Mucosa of gallbladder (tissue), 1 donor: ENCODE measurements at regions not wholly inside any gene's neighbourhood (a gene's known extent, or its start where the extent isn't known, plus 50 kb on each side); places are given as distances from the start of the nearest gene placed in this dataset.

Experiments
- DNase-seq: peaks from one replicate; pipeline ENCODE4 v3.0.0-alpha.2; 2020; ENCODE audit warnings: low spot score
- donor health status: DM: no; HTN: no; CAD: no.

DNA sequence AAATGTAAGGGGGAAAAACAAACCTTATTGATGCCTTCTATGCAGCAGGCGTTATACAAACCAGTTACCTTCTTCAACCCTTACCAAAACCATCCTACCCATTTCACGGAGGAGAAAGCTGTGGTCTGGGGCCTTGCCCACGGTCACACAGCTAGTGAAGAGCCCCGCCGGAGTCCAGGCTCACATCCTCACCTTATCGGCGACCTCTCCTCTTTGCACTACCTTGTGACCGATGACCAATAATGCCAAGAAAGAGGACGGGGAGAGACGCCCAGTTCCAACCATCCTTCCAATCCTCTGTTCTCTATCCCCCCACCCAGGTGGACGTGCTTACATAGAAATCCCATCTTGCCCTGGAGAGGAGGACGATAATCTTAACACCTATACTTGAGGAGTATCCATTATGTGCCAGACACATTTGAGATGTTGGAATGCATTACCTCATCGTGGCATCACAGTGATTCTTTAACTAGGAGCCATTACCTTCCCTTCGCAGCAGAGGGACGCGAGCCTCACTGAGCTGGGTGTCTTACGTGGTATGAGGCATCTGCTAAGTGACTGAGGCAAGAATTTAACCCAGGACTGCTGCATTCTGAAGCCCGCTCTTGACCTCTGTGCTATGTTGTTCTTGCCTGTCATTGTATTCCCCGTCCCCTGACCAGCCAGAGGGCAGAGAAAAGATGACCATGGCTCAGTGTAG lies 253.7 kb upstream of the B3GAT1 start:
- DNase-seq = no peak

DNA sequence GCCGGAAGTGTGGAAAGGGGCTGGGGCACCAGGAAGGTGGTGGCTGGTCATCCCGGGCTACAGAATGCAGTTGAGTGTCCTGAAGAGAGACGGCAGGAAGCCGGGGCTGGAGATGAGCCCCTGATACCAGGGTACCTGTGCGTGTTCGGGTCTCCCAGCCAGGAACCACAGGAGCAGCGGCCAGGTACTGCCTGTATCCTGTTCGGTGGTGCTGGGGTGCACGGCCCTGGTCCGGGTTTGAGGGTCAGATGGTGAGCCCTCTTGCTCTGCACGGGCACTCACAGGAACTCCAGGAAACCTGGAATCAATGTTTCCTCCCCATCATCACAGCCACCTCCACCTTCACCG lies 253.1 kb upstream of the B3GAT1 start:
- no peak for DNase-seq

DNA sequence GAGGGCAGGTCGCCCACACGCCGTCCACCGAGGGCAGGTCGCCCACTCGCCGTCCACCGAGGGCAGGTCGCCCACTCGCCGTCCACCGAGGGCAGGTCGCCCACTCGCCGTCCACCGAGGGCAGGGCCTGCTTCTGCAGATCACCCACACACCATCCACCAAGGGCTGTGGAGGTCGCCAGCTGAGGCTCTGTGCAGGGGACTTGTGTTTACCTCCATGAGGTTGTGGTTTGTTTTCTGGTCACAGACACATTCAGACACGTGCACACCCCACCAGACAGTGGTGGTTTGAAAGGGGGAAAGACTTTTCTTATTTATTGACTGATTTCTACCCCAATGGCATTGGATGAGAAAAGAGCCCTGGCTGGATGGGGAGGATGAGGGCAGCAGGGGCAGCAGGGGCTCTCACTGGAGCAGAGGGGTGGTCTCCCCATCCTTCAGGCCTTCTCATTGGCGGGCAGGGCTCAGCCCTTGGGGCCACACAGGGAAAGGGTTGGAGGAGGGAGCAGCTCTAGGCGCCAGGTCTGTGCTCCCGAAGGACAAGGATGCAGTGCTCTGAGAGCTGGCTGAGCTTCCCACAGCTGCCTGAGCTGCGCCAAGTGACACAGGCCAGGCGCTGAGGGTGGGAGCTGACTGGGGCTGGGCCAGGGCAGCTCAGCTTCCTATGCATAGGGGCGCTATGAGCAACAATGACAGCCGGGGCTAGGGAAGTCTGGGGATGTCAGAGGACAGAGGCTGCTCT lies 252.6 kb upstream of the B3GAT1 start:
- peak; percentile 4 for DNase-seq

DNA sequence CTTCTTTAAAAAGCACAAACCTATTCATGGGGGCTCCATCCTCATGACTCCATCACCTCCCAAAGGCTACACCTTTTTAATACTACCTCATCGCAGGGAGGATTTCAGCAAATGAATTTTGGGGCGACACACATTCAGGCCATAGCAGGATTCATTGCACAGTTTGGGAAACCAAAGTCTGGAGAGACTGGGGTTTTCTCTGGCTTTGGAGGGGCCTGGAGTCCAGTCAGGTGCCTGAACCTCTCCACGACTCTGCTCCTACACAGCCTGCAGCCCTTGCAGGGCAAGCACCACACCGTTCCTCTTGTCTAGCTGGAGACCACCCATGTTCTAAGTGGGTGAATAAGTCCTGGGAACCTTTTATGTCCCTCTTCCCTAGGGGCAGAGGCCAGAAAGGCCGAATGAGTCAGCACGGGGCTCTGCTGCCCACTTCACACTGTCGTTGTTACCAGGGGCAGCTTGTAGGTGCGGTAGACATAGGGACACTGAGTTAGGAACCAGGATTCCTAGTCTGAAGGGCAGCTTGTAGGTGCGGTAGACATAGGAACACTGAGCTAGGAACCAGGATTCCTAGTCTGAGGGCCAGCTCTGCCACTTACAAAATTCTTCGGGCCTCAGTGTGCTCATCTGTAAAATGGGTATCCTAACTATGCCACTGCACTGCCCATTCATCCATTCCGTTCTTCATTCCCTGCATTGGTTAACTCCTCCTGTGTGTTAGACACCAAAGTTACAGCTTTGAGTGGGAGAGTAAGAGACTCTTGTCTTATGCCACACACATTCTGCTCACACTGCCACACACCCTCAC lies 251.7 kb upstream of the B3GAT1 start:
- DNase-seq = no peak

DNA sequence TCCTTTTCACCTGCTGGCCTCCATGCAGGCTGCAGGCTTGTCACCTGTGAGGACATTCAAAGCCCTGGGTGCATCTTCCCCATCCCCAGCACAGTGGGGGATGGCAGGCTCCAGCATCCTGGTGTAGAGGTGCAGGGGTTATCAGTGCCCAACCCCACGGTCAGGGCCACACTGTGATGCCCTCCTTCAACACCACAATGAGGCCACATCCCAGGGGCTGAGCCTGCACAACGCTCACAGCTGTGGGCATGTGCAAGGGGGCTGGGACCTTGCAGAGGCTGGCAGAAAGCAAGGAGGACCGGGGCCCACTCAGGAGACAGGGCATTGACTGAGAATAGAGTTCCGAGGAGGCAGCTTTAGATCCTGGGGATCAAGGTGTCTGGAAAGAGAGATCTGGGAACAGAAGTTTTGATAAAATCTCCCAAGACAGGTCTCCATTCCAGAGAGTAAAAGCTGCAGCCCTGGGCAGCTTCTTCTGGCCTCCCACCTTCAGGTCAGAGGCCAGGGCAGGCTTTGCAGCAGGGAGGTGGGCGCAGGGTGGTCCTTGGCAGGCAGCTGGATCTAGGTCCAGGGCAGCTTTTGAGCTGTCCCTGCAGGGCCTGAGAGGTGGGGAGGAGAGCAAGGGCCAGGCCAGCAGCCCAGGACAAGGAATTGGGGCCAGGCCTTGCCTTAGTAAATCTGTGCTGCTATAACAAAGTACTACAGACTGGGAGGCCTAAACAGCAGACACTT lies 250.8 kb upstream of the B3GAT1 start:
- peak; percentile 3 for DNase-seq

DNA sequence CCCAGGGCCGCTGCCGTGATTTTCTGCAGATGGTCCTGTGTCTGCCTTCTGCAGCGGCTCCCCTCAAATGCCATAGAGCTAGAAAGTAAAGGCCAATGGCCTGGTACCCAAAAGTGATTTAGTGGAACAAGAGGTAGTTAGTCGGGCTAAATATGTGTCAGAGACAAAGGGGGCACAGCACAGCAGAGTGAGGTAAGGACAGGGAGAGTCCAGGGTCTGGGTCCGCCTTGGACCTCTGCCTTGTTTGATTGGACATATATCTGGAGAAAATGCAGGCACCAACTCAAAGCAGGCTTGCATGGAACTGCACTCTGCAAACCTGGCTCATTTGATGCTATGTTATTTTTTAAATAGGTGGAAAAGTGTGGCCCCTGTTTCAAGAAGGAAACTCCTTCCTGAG lies 249.6 kb upstream of the B3GAT1 start:
- peak; percentile 4 for DNase-seq

DNA sequence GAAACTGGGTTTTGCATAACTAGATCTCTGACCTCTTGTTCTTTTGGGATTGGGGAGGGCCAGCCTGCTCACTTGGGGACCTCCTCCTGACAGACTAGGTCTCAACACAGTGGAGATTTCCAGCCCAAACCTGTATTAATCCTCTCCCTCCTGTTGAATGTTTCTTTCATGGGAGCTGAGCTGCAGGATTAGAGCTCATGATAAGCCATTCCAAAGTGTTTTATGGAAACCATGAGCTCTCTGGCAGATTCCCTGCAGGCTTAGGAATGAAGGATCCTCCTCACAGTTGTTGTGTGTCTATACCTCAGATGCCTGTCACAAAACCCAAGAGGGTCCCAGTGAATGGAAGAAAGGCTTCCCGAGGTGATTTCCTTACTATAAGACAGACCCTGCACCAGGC lies 248.4 kb upstream of the B3GAT1 start:
- no peak for DNase-seq

DNA sequence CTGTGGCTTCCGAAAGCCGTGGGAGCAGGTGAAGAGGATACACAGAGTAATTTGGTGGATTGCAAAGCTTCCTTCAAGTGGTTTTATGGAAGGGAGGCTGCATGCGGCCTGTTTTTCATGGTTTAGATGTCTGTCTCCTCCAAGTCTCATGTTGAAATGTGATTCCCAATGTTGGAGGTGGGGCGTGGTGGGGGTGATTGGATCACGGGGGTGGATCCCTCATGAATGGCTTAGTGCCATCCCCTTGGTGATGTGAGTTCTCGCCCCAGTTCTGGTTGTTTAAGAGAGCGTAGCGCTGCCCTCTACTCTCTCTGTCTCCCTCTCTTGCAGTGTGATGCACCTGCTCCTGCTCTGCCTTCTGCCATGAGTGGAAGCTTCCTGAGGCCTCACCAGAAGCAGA lies 247.8 kb upstream of the B3GAT1 start:
- peak; percentile 6 for DNase-seq

DNA sequence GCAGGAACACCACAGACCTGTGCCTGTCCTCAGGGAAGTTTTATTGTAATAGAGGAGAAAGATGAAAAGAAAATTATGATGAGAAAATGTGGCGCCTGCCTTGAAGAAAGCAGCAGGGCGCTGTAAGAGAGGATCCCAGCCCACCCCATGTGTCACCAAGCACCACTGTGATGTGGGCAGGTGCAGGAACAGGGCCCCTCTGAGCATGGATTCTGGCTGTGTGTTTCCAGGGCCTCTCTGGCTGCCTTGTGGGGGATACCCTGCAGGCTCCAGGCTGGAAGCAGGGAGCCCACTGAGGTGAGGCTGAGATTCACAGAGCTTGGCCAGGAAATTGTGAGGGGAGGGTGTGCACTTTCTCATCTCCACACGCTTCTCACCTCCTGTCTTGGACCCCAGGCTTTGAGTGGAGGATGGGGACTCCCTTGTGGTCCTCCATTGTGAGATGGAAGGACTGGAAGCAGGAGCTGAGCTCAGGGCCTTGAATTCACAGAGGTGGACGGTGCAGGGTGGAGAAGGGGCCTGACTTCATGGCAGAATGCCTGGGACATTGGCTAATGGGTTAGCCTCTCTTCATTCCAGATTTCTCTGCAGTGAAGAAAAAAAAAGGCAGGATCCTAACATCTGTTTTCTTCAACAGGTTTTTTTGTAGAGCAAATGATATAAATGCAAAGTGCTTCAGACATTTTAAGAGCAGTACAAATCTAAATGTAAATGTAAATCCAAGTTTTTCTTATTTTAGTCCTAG lies 246.6 kb upstream of the B3GAT1 start:
- peak; percentile 6 for DNase-seq

DNA sequence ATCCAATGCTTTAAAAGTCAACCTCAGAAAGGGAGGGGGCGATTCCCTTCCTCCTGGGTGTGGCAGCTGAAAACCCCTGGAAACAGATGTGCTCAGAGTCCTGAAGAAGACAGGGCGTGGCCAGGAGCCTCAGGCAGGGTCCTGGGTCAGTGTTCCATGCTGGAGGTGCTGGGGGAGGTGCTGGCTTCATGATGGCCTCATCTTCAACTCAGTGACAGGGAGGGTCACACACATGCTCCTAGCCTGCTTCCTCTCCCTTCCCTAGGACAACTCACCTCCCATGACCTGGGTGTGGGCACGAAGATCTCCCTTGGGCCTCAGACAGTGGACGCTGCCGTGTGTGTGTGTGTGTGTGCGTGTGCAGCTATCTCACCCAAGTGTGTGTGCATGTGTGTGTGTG lies 245.6 kb upstream of the B3GAT1 start:
- DNase-seq = peak; percentile 7

DNA sequence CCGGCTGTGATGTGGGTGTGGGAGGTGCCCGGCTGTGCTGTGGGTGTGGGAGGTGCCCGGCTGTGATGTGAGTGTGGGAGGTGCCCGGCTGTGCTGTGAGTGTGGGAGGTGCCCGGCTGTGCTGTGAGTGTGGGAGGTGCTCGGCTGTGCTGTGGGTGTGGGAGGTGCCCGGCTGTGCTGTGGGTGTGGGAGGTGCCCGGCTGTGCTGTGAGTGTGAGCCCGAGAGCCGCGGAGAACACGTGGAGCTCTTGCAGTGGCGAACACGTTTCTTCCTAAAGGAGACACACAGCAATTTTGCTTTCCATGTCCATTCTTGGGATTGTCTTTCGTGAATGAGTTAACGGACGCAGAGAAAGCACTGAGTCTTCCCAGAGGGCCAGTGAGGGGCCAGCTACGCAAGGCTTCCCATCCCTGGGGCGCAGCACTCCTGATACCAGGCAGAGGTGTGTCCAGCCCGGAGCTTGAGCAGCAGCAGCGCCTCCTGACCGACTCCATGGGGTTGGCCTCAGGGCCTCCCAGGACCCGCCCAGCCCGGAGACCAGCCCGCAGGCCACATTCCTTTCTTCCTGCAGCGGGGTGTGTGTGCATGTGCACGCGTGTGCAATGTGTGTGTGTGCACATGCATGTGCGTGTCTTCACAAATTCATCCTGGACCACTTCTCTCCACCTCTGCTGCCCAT lies 245.0 kb upstream of the B3GAT1 start:
- DNase-seq = peak; percentile 4

DNA sequence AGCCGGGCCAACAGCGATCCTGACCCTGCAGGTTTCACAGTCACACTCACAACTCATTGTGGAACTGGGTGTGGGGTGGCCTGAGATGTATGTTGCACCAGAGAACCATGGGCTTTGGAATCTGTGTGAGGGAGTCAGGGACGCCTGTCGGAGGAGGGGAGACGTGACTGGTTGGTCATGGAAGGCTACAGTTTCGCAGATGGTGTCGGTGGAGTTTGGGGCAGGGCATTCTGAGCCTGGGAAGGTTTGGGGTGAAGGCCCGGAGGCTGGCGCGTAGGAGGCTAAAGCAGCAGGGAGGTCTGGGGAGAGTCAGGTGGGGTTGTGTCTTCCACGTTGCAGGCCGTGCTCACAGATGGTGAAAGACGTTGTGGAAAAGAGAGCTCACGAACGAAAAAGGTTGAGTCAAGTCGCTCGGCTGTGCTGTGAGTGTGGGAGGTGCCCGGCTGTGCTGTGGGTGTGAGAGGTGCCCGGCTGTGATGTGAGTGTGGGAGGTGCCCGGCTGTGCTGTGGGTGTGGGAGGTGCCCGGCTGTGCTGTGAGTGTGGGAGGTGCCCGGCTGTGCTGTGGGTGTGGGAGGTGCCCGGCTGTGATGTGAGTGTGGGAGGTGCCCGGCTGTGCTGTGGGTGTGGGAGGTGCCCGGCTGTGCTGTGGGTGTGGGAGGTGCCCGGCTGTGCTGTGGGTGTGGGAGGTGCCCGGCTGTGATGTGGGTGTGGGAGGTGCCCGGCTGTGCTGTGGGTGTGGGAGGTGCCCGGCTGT lies 244.2 kb upstream of the B3GAT1 start:
- DNase-seq = peak; percentile 6

DNA sequence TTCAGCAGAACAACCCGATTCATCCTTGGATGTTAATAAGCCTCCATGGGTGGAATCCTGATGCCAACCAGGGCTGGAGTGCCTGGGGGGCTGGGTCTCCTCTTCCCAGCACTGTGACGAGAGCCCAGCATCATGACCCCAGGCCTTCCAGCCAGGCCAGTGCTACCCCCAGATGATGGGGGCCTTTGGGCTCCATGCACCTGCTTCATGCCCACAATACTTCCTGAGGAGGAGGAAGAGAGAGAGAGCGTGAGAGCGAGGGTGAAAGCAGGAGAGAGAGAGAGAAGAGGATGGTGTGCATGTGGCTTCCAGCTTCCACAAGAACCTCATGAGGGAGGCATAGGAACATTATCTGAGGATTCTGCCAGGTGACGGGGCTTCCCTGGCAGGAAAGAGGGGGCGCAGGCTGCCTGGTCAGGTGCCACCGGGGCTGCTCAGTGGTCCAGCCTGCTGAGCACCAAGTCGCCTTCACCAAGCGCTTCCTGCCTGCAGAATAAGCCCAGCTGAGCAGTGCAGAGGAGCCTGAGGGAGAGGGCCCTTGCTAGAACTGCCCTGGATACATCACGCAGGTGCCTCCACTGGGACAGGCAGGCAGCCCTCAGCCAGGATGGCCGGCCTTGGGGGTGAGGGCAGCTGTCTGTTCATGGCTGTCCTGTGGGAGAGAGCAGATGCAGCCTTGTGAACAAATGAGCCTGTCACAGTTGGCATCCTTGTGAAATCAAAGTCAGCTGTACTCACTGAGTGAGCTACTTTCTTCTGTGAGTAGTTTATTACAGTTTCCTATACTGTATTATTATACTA lies 243.3 kb upstream of the B3GAT1 start:
- no peak for DNase-seq

DNA sequence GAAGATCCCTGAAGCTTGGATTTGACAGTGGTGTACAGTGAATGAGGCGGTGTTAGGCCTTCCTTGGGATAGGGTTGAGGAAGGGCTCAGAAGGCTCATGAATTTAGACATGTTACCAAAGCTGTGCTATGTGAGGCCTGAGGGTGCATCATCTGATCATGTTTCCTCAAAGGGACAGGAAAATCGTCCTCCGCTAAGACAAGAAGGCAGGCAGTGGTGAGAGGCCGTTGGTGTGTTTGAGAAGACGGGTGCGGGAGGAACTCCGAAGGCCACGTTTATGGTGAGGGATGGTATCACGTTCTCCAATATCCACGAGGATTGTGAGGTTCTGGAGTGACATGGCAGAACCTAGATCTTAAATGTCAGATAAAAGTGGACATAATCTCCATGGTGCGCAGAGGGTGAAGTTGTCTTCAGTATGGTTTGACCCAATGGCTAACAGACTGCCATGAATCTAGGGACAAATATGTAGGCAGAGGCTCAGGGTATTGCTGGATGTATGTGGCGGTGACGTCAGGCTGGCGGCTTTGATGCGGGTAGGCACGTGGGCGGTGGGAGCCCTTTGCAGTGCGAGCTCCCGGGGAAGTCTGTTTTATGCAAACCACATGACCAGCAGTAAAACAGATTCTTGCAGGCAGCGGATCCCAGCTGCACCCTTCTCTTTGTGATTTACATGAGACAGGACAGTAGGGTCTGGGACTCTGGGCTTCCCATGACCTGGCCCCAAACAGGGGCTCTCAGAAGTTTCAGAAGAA lies 242.3 kb upstream of the B3GAT1 start:
- peak; percentile 8 for DNase-seq

DNA sequence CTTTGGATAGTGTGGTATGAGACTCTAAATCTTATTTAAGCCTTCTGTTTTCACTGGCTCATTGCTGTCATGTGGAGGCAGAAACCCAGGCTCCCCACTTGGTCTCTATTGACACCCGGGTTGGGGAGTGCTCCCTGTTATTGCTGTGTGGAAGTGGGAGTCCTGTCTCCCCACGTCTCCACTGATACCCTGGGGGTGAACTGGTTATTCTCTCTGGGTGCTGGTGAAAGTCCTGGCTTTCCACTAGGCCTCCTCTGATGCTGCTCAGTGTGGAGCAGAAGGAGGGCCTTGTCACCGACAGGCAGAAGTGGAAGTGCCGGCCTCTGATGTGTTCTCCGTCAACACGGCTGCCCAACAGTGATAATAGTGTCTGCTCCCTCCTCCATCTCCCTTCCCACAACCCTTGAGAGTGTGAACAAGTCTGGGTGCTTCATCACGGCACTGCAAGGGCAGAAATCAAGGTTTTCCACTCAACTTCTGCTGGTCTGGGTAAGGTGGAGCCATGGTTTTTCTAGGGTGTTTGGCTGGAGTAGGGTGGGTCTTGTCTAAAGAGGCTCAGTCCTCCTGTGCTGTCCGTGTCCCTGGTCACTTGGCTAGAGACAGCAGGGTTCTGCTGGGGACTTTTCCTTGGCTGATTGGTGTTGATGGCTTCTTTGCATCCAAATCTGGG lies 240.7 kb upstream of the B3GAT1 start:
- DNase-seq = peak; percentile 2

DNA sequence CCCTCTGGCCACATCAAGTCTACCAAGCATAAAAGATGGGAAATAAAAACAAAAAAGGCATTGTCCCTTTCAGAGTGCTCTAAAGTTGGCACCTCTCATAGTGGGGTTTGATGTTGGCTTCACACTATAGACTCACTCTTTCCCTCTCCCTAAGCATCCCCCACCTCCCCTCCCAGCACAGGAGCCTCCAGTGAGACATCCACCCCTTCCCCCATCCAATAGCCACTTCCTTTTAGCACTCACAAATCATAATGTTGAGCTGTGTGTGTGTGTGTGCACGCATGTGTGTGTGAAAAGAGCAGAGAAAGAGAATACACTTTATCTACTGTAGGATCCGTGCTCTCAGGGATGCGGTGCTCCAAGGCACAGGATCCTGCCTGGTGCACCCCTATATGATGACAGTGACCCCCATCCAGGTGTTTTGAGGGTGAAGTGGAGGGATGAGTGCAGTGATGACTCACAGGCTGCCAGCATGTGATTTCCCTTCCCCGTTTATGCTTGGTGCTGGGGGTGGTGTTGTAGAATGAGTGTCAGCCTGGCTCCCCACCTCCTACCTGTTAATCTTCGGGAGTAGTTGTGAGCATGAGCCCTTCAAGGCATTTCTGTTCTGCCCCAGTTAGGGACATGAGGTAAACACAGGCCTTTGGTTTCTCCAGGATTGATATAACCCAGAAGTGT lies 235.2 kb upstream of the B3GAT1 start:
- no peak for DNase-seq

DNA sequence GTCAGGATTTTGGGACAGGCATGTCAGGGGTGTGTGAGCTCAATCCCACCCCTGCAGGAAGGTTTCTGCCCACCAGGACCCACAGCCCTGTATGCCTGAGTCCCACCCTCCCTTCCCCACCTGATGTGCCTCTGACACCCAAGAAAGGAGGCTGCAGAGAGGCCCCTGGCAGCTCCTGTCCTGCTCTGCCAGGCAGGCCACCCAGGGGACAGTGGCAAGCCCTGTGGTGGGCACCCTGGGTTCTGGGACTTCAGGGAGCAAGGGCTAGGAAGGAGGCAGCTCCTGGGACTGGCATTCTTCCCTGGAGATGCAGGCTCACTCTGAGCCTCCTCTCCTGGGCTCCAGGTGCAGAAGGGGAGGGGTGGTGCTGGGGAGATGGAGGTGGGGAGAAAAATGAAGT lies 234.5 kb upstream of the B3GAT1 start:
- no peak for DNase-seq
